GM12878 (cell line): ENCODE measurements at regions not wholly inside any gene's neighbourhood (a gene's known extent, or its start where the extent isn't known, plus 50 kb on each side); places are given as distances from the start of the nearest gene placed in this dataset.

Experiments used
- ATAC-seq: fragments of 200-7000 bp; cut with Tn5 transposase; 3 replicates; pipeline ENCODE4 v1.9.1; 2020; ENCODE audit warnings: mild to moderate bottlenecking, moderate library complexity
- BruUV-seq: library from RNA; stranded (reverse); fragments of 400-500 nt; replicated peaks from 2 replicates; lab custom pipeline; 2021; lab: Mats Ljungman, UMichigan
- CTCF ChIA-PET: fragments of 300-600 bp; sonication (Branson Sonifier 250); formaldehyde crosslinking; extraction: SDS; loops from one replicate; lab custom pipeline; 2021; ENCODE audit warnings: inconsistent platforms; lab: Yijun Ruan, JAX
- POLR2A ChIA-PET: fragments of 350-600 bp; formaldehyde crosslinking; extraction: SDS; loops from one replicate; lab custom pipeline; 2021; ENCODE audit warnings: inconsistent platforms; lab: Charles Lee
- RAD21 ChIA-PET: fragments of 300-600 bp; sonication (Branson Sonifier 250); formaldehyde crosslinking; loops from one replicate; lab custom pipeline; 2023; ENCODE audit warnings: antibody characterized with exemption; ENCODE audit not compliant: unreplicated experiment; lab: Charles Lee
- SMC1A ChIA-PET: fragments of 300-600 bp; sonication (Branson Sonifier 250); formaldehyde crosslinking; loops from one replicate; lab custom pipeline; 2023; ENCODE audit not compliant: unreplicated experiment, uncharacterized antibody; lab: Charles Lee
- DNase-seq: peaks from one replicate; pipeline ENCODE4 v3.0.0-alpha.2; 2011; ENCODE audit warnings: low read depth, low spot score
- FAIRE-seq: peaks from 3 replicates; lab custom pipeline; 2011; peaks lifted over from hg19 to GRCh38; lab: Jason Lieb, UNC
- H2AFZ ChIP-seq: 2 replicates; pipeline ENCODE4 v1.6.0; 2011; ENCODE audit warnings: low read depth, low read length, control low read depth; ENCODE audit not compliant: control insufficient read depth
- H3K27ac ChIP-seq: 2 replicates; pipeline ENCODE4 v1.5.1; 2011; ENCODE audit warnings: control low read depth; ENCODE audit not compliant: control insufficient read depth, insufficient read depth
- H3K27me3 ChIP-seq, 2 experiments: replicated peaks in 1 of 2; 2 replicates each; pipeline versions ENCODE4 v1.6.0 to v1.6.1; 2011; ENCODE audit warnings: low read length in 1 of 2; ENCODE audit not compliant: control insufficient read depth in 2 of 2, insufficient read depth in 2 of 2
- H3K36me3 ChIP-seq, 2 experiments: 2 replicates each; pipeline ENCODE4 v1.5.1; 2011; ENCODE audit warnings: low read length in 1 of 2; ENCODE audit not compliant: control insufficient read depth in 2 of 2, insufficient read depth in 2 of 2
- H3K4me1 ChIP-seq: 2 replicates; pipeline ENCODE4 v1.6.1; 2011; ENCODE audit warnings: mild to moderate bottlenecking, low read length, moderate library complexity, mixed read lengths; ENCODE audit not compliant: control insufficient read depth, insufficient read depth
- H3K4me2 ChIP-seq: 2 replicates; pipeline ENCODE4 v1.6.0; 2011; ENCODE audit warnings: control low read depth; ENCODE audit not compliant: control insufficient read depth, insufficient read depth
- H3K4me3 ChIP-seq: fragments of 200-600 bp; sonication (generic); 2 replicates; pipeline ENCODE4 v1.5.1; 2016
- H3K79me2 ChIP-seq: 2 replicates; pipeline ENCODE4 v1.6.0; 2011; ENCODE audit warnings: low read length; ENCODE audit not compliant: control insufficient read depth, insufficient read depth
- H3K9ac ChIP-seq: 2 replicates; pipeline ENCODE4 v1.8.0; 2011; ENCODE audit warnings: low read length, control low read depth, mixed read lengths; ENCODE audit not compliant: control insufficient read depth, insufficient read depth
- H3K9me3 ChIP-seq: replicated peaks from 3 replicates; pipeline ENCODE4 v1.5.1; 2011; ENCODE audit warnings: mild to moderate bottlenecking, low read length; ENCODE audit not compliant: control insufficient read depth, insufficient read depth
- H4K20me1 ChIP-seq: 2 replicates; pipeline ENCODE4 v1.6.0; 2011; ENCODE audit not compliant: control insufficient read depth, insufficient read depth
- ASH2L ChIP-seq: fragments of 300-600, 200-600 bp; sonication (generic); IDR thresholded peaks from 2 replicates; pipeline ENCODE4 v1.6.1; 2017; ENCODE audit warnings: low read depth, mild to moderate bottlenecking, borderline replicate concordance
- CEBPZ ChIP-seq: fragments of 150-350 bp; IDR thresholded peaks from 2 replicates; pipeline ENCODE4 v1.6.1; 2016; ENCODE audit warnings: low read depth, low read length
- ELK1 ChIP-seq: IDR thresholded peaks from 2 replicates; pipeline ENCODE4 v1.6.1; 2012; ENCODE audit warnings: low read depth, low read length, improper control_type of control experiment
- HDAC2 ChIP-seq: fragments of 200-600 bp; sonication (generic); IDR thresholded peaks from 2 replicates; pipeline ENCODE4 v1.6.1; 2017
- TAF1 ChIP-seq: IDR thresholded peaks from 2 replicates; pipeline ENCODE4 v1.6.1; 2011; ENCODE audit warnings: mild to moderate bottlenecking, low read depth, low read length, borderline replicate concordance
- ZNF622 ChIP-seq: fragments of 450-650 bp; IDR thresholded peaks from 2 replicates; pipeline ENCODE4 v1.6.1; 2017; ENCODE audit warnings: mild to moderate bottlenecking, inconsistent platforms
- WGBS: methylation state at CpG from one replicate; pipeline ENCODE4 v1.1.6; 2016; ENCODE audit warnings: low lambda C conversion rate; ENCODE audit not compliant: insufficient replicate concordance, insufficient coverage; ENCODE audit errors: missing lambda C conversion rate; 5-methylcytosine and 5-hydroxymethylcytosine counted together
- in situ Hi-C: fragments of 300-500 bp; cut with MboI; formaldehyde crosslinking; loops from 9 replicates; pipeline ENCODE4 v1.14.3; 2018; ENCODE audit warnings: mixed read lengths
- intact Hi-C: fragments of 100-400 bp; cut with micrococcal nuclease; formaldehyde crosslinking; loops from one replicate; pipeline ENCODE4 v1.14.2; 2022; ENCODE audit not compliant: unreplicated experiment

- Histone ChIP-seq H3K79me2 (no peaks in the 10 kb centered on the region), H3K9me3 (no peaks in the 10 kb centered on the region), H3K4me2 (no peak overlapping the region), H3K4me3 (no peak overlapping the region), H4K20me1 (no peaks in the 10 kb centered on the region), H3K4me1 (no peaks in the 10 kb centered on the region), H2AFZ (no peak overlapping the region), H3K9ac (no peak overlapping the region), H3K27me3 (no peaks in the 10 kb centered on the region), H3K27ac (no peak overlapping the region), H3K36me3 (no peaks in the 10 kb centered on the region)
- ChIA-PET SMC1A (no interaction called here), CTCF (no interaction called here), RAD21 (no interaction called here), POLR2A (no interaction called here)
- FAIRE-seq, result no peak
- DNase-seq, result no peak
- in situ Hi-C loops (no loop called here), intact Hi-C loops (no loop called here)
- BruUV-seq, result no TSS peak
- no peak for TF ChIP-seq HDAC2
- no peak for TF ChIP-seq TAF1
- TF ChIP-seq ASH2L, result no peak
- no peak for TF ChIP-seq ZNF622
- no peak for TF ChIP-seq ELK1
- TF ChIP-seq CEBPZ, result no peak
- WGBS, result 24% methylated on average over 5 of the region's 5 CpGs
- ATAC-seq, result no peak
Measured at GRCh38 chr9:108105885-108106284, 616.3 kb upstream of the KLF4 start.
